Activated T-helper 17 cell treated with anti-CD3 and anti-CD28 coated beads, Interleukin-2, amount 50 U/mL, for 72 hours (primary cell): ENCODE measurements at regions not wholly inside any gene's neighbourhood (a gene's known extent, or its start where the extent isn't known, plus 50 kb on each side); places are given as distances from the start of the nearest gene placed in this dataset.

Source experiments
- ATAC-seq: fragments of 150-1000 bp; cut with Tn5 transposase; replicated peaks from 2 replicates; pipeline ENCODE4 v1.10.0; 2021; ENCODE audit warnings: mild to moderate bottlenecking, moderate library complexity
- H3K27ac Mint-ChIP-seq: one replicate; pipeline ENCODE4 v1.8.0; 2022; ENCODE audit warnings: mixed read lengths
- H3K27me3 Mint-ChIP-seq: one replicate; pipeline ENCODE4 v1.8.0; 2022; ENCODE audit warnings: mixed read lengths
- H3K36me3 Mint-ChIP-seq: one replicate; pipeline ENCODE4 v1.8.0; 2022; ENCODE audit warnings: low read depth, mild to moderate bottlenecking, mixed read lengths
- H3K4me1 Mint-ChIP-seq: one replicate; pipeline ENCODE4 v1.8.0; 2022; ENCODE audit warnings: mixed read lengths
- H3K4me3 Mint-ChIP-seq: one replicate; pipeline ENCODE4 v1.8.0; 2022; ENCODE audit warnings: mild to moderate bottlenecking, mixed read lengths
- H3K9me3 Mint-ChIP-seq: one replicate; pipeline ENCODE4 v1.8.0; 2022; ENCODE audit warnings: mixed read lengths

- Mint-ChIP-seq H3K4me3 (no peak overlapping the region), H3K27ac (no peak overlapping the region), H3K9me3 (no peaks in the 10 kb centered on the region), H3K36me3 (no peaks in the 10 kb centered on the region), H3K4me1 (peaks cover 12% of the 10 kb centered on the region), H3K27me3 (peaks cover 34% of the 10 kb centered on the region)
- ATAC-seq: no peak
These were observed 158.0 kb upstream of the PMEPA1 start for GRCh38 chr20:57867807-57868206.

- ATAC-seq: no peak
These were observed 157.5 kb upstream of the PMEPA1 start for GRCh38 chr20:57867181-57867803.

GRCh38 chr20:57866250-57867106, 156.7 kb upstream of the PMEPA1 start:
- peaks cover 12% of the 10 kb centered on the region for H3K4me1 Mint-ChIP-seq
- no peaks in the 10 kb centered on the region for H3K36me3 Mint-ChIP-seq
- no peaks in the 10 kb centered on the region for H3K9me3 Mint-ChIP-seq
- no peak overlapping the region for H3K4me3 Mint-ChIP-seq
- no peak for ATAC-seq
- peaks cover 34% of the 10 kb centered on the region for H3K27me3 Mint-ChIP-seq
- no peak overlapping the region for H3K27ac Mint-ChIP-seq

More at GRCh38 chr20:57867181-57867803, 157.5 kb upstream of the PMEPA1 start:
- peaks cover 34% of the 10 kb centered on the region for H3K27me3 Mint-ChIP-seq
- H3K27ac Mint-ChIP-seq: no peak overlapping the region
- H3K9me3 Mint-ChIP-seq: no peaks in the 10 kb centered on the region
- H3K4me3 Mint-ChIP-seq: no peak overlapping the region
- peaks cover 12% of the 10 kb centered on the region for H3K4me1 Mint-ChIP-seq
- no peaks in the 10 kb centered on the region for H3K36me3 Mint-ChIP-seq

GRCh38 chr20:57865266-57865665, 155.5 kb upstream of the PMEPA1 start:
- Mint-ChIP-seq H3K27ac (peak overlapping the region; percentile 45), H3K9me3 (no peaks in the 10 kb centered on the region), H3K4me3 (no peak overlapping the region), H3K27me3 (peaks cover 34% of the 10 kb centered on the region), H3K36me3 (no peaks in the 10 kb centered on the region), H3K4me1 (peaks cover 12% of the 10 kb centered on the region)
- ATAC-seq: no peak

GRCh38 chr20:57860576-57860975, 150.8 kb upstream of the PMEPA1 start:
- ATAC-seq: no peak
- Mint-ChIP-seq H3K36me3 (no peaks in the 10 kb centered on the region), H3K9me3 (no peaks in the 10 kb centered on the region), H3K4me3 (no peak overlapping the region), H3K27ac (no peak overlapping the region), H3K27me3 (peaks cover 7% of the 10 kb centered on the region), H3K4me1 (peaks cover 3% of the 10 kb centered on the region)

GRCh38 chr20:57857969-57858368, 148.2 kb upstream of the PMEPA1 start:
- peak; percentile 21 for ATAC-seq
- H3K27ac Mint-ChIP-seq: peak overlapping the region; percentile 1

GRCh38 chr20:57857118-57857517, 147.3 kb upstream of the PMEPA1 start:
- no peaks in the 10 kb centered on the region for H3K9me3 Mint-ChIP-seq
- H3K27me3 Mint-ChIP-seq: peaks cover 9% of the 10 kb centered on the region
- H3K36me3 Mint-ChIP-seq: no peaks in the 10 kb centered on the region
- H3K27ac Mint-ChIP-seq: no peak overlapping the region
- no peak for ATAC-seq
- no peak overlapping the region for H3K4me3 Mint-ChIP-seq
- H3K4me1 Mint-ChIP-seq: no peaks in the 10 kb centered on the region

More at GRCh38 chr20:57857969-57858368, 148.2 kb upstream of the PMEPA1 start:
- Mint-ChIP-seq H3K9me3 (no peaks in the 10 kb centered on the region), H3K27me3 (peaks cover 5% of the 10 kb centered on the region), H3K4me1 (no peaks in the 10 kb centered on the region), H3K4me3 (no peak overlapping the region), H3K36me3 (no peaks in the 10 kb centered on the region)

GRCh38 chr20:57856658-57857057, 146.8 kb upstream of the PMEPA1 start:
- no peaks in the 10 kb centered on the region for H3K4me1 Mint-ChIP-seq
- no peaks in the 10 kb centered on the region for H3K9me3 Mint-ChIP-seq
- H3K4me3 Mint-ChIP-seq: no peak overlapping the region
- H3K36me3 Mint-ChIP-seq: no peaks in the 10 kb centered on the region
- ATAC-seq: peak; percentile 68
- no peak overlapping the region for H3K27ac Mint-ChIP-seq
- H3K27me3 Mint-ChIP-seq: peaks cover 9% of the 10 kb centered on the region

GRCh38 chr20:57851796-57852195, 142.0 kb upstream of the PMEPA1 start:
- ATAC-seq: no peak
- H3K4me3 Mint-ChIP-seq: no peak overlapping the region
- no peaks in the 10 kb centered on the region for H3K9me3 Mint-ChIP-seq
- H3K27me3 Mint-ChIP-seq: peaks cover 11% of the 10 kb centered on the region
- no peak overlapping the region for H3K27ac Mint-ChIP-seq
- H3K4me1 Mint-ChIP-seq: no peaks in the 10 kb centered on the region
- no peaks in the 10 kb centered on the region for H3K36me3 Mint-ChIP-seq

- no peak for ATAC-seq
- no peaks in the 10 kb centered on the region for H3K4me1 Mint-ChIP-seq
- no peak overlapping the region for H3K4me3 Mint-ChIP-seq
- H3K9me3 Mint-ChIP-seq: no peaks in the 10 kb centered on the region
- peaks cover 11% of the 10 kb centered on the region for H3K27me3 Mint-ChIP-seq
- H3K27ac Mint-ChIP-seq: no peak overlapping the region
- no peaks in the 10 kb centered on the region for H3K36me3 Mint-ChIP-seq
These were observed 141.3 kb upstream of the PMEPA1 start for GRCh38 chr20:57851025-57851682.

GRCh38 chr20:57849521-57850215, 139.9 kb upstream of the PMEPA1 start:
- Mint-ChIP-seq H3K4me1 (peaks cover 5% of the 10 kb centered on the region), H3K27ac (no peak overlapping the region), H3K9me3 (no peaks in the 10 kb centered on the region), H3K36me3 (no peaks in the 10 kb centered on the region), H3K4me3 (no peak overlapping the region), H3K27me3 (peaks cover 11% of the 10 kb centered on the region)
- no peak for ATAC-seq

- H3K36me3 Mint-ChIP-seq: no peaks in the 10 kb centered on the region
- H3K27ac Mint-ChIP-seq: no peak overlapping the region
- no peaks in the 10 kb centered on the region for H3K9me3 Mint-ChIP-seq
- no peak overlapping the region for H3K4me3 Mint-ChIP-seq
- H3K27me3 Mint-ChIP-seq: peaks cover 11% of the 10 kb centered on the region
- no peak for ATAC-seq
- peaks cover 5% of the 10 kb centered on the region for H3K4me1 Mint-ChIP-seq
These were observed 139.3 kb upstream of the PMEPA1 start for GRCh38 chr20:57849121-57849520.

- Mint-ChIP-seq H3K9me3 (no peaks in the 10 kb centered on the region), H3K36me3 (no peaks in the 10 kb centered on the region), H3K4me1 (peaks cover 5% of the 10 kb centered on the region), H3K4me3 (no peak overlapping the region), H3K27ac (no peak overlapping the region), H3K27me3 (peaks cover 6% of the 10 kb centered on the region)
- no peak for ATAC-seq
These were observed 138.5 kb upstream of the PMEPA1 start for GRCh38 chr20:57848282-57848681.

GRCh38 chr20:57847104-57847503, 137.3 kb upstream of the PMEPA1 start:
- no peak overlapping the region for H3K27ac Mint-ChIP-seq
- H3K36me3 Mint-ChIP-seq: no peaks in the 10 kb centered on the region
- H3K4me1 Mint-ChIP-seq: peaks cover 5% of the 10 kb centered on the region
- peaks cover 3% of the 10 kb centered on the region for H3K27me3 Mint-ChIP-seq
- no peaks in the 10 kb centered on the region for H3K9me3 Mint-ChIP-seq
- ATAC-seq: no peak
- H3K4me3 Mint-ChIP-seq: no peak overlapping the region
